PC-3 (cell line): ENCODE measurements at regions not wholly inside any gene's neighbourhood (a gene's known extent, or its start where the extent isn't known, plus 50 kb on each side); places are given as distances from the start of the nearest gene placed in this dataset.

ENCODE experiments used
- ATAC-seq: fragments of 200-7000 bp; cut with Tn5 transposase; 2 replicates; pipeline ENCODE4 v1.9.1; 2020; ENCODE audit warnings: mild to moderate bottlenecking, moderate library complexity
- BruUV-seq: library from RNA; stranded (reverse); fragments of 400-500 nt; replicated peaks from 2 replicates; lab custom pipeline; 2021; lab: Mats Ljungman, UMichigan
- CTCF ChIA-PET: fragments of 300-600 bp; sonication (Branson Sonifier 250); formaldehyde crosslinking; loops from one replicate; lab custom pipeline; 2022; ENCODE audit warnings: antibody characterized with exemption; lab: Charles Lee
- POLR2A ChIA-PET: fragments of 300-600 bp; sonication (Branson Sonifier 250); formaldehyde crosslinking; loops from one replicate; lab custom pipeline; 2022; ENCODE audit warnings: antibody characterized with exemption; ENCODE audit not compliant: unreplicated experiment; lab: Charles Lee
- DNase-seq: peaks from one replicate; pipeline ENCODE4 v3.0.0-alpha.2; 2015
- H2AFZ ChIP-seq: fragments of 300-600 bp; sonication (generic); 2 replicates; pipeline ENCODE4 v1.6.0; 2016; ENCODE audit warnings: antibody characterized with exemption, low read length
- H3F3A ChIP-seq: fragments of 300-600 bp; sonication (generic); one replicate; pipeline ENCODE4 v1.6.0; 2017; ENCODE audit warnings: antibody characterized with exemption, low read length, control low read depth, mild to moderate bottlenecking; ENCODE audit not compliant: unreplicated experiment
- H3K27ac ChIP-seq: fragments of 300-600 bp; sonication (generic); 2 replicates; pipeline ENCODE4 v1.5.1; 2016; ENCODE audit warnings: mild to moderate bottlenecking, low read length
- H3K27me3 ChIP-seq: fragments of 300-600 bp; sonication (generic); 2 replicates; pipeline ENCODE4 v1.6.1; 2016; ENCODE audit warnings: low read length, mixed read lengths
- H3K36me3 ChIP-seq: fragments of 300-600 bp; sonication (generic); 2 replicates; pipeline ENCODE4 v1.6.1; 2016; ENCODE audit warnings: low read depth, mixed run types, low read length, mixed read lengths
- H3K4me1 ChIP-seq: fragments of 300-600 bp; sonication (generic); 2 replicates; pipeline ENCODE4 v1.5.1; 2016; ENCODE audit warnings: low read length; ENCODE audit not compliant: insufficient read depth
- H3K4me2 ChIP-seq: fragments of 300-600 bp; sonication (generic); 2 replicates; pipeline ENCODE4 v1.6.0; 2016; ENCODE audit warnings: low read length
- H3K4me3 ChIP-seq: fragments of 300-600 bp; sonication (generic); 2 replicates; pipeline ENCODE4 v1.5.1; 2016; ENCODE audit warnings: mild to moderate bottlenecking, low read length, mixed read lengths
- H3K79me2 ChIP-seq: fragments of 300-600 bp; sonication (generic); 2 replicates; pipeline ENCODE4 v1.6.1; 2017; ENCODE audit warnings: low read length, mixed read lengths
- H3K9ac ChIP-seq: fragments of 300-600 bp; sonication (generic); 2 replicates; pipeline ENCODE4 v1.6.0; 2016; ENCODE audit warnings: mild to moderate bottlenecking, low read length
- H3K9me2 ChIP-seq: fragments of 300-600 bp; sonication (generic); replicated peaks from 2 replicates; pipeline ENCODE4 v1.6.1; 2016; ENCODE audit warnings: mixed run types, low read length, mixed read lengths
- H3K9me3 ChIP-seq: fragments of 300-600 bp; sonication (generic); 2 replicates; pipeline ENCODE4 v1.6.1; 2016; ENCODE audit warnings: low read length, mixed read lengths
- H4K20me1 ChIP-seq: fragments of 300-600 bp; sonication (generic); 2 replicates; pipeline ENCODE4 v1.6.1; 2016; ENCODE audit warnings: low read length, mixed read lengths
- CTCF ChIP-seq: fragments of 300-600 bp; sonication (generic); conservative IDR thresholded peaks from 2 replicates; pipeline ENCODE4 v1.5.1; 2017; ENCODE audit warnings: antibody characterized with exemption, low read depth, mild to moderate bottlenecking, low read length
- EZH2 ChIP-seq: fragments of 300-600 bp; sonication (generic); IDR thresholded peaks from one replicate; pipeline ENCODE4 v1.6.1; 2017; ENCODE audit warnings: antibody characterized with exemption, mild to moderate bottlenecking, low read length; ENCODE audit not compliant: unreplicated experiment
- EZH2phosphoT487 ChIP-seq: fragments of 300-600 bp; sonication (generic); IDR thresholded peaks from 2 replicates; pipeline ENCODE4 v1.6.1; 2018; ENCODE audit warnings: mild to moderate bottlenecking, antibody characterized with exemption, low read length, borderline replicate concordance
- intact Hi-C: fragments of 100-400 bp; cut with micrococcal nuclease; formaldehyde crosslinking; loops from 2 replicates; pipeline ENCODE4 v1.9.0; 2023

- Histone ChIP-seq H3K4me2 (no peak overlapping the region), H4K20me1 (no peaks in the 10 kb centered on the region), H2AFZ (no peak overlapping the region), H3K9ac (no peak overlapping the region), H3K36me3 (no peaks in the 10 kb centered on the region), H3K27me3 (no peaks in the 10 kb centered on the region), H3F3A (no peaks in the 10 kb centered on the region), H3K9me2 (no peaks in the 10 kb centered on the region), H3K27ac (no peak overlapping the region), H3K4me1 (no peaks in the 10 kb centered on the region), H3K4me3 (no peak overlapping the region), H3K79me2 (no peaks in the 10 kb centered on the region), H3K9me3 (no peaks in the 10 kb centered on the region)
- POLR2A ChIA-PET, result no interaction called here
- no peak for ATAC-seq
- peak; percentile 8 for DNase-seq
- TF ChIP-seq CTCF (no peak), EZH2phosphoT487 (no peak), EZH2 (no peak)
- CTCF ChIA-PET, result no interaction called here
- intact Hi-C loops, result no loop called here
- no TSS peak for BruUV-seq
Measured at GRCh38 chr3:43932921-43933320, 242.2 kb downstream of the ABHD5 start.

GRCh38 chr3:43948013-43948412 is 257.3 kb downstream of the ABHD5 start:
- H3K27ac ChIP-seq, result no peak overlapping the region
- intact Hi-C loops, result no loop called here
- H3F3A ChIP-seq, result no peaks in the 10 kb centered on the region
- H4K20me1 ChIP-seq, result no peaks in the 10 kb centered on the region
- H3K4me3 ChIP-seq, result no peak overlapping the region
- CTCF ChIA-PET, result no interaction called here
- 0 out of 2 replicates have a peak, but pooled peaks cover 4% of the 10 kb centered on the region for H3K4me1 ChIP-seq
- H2AFZ ChIP-seq, result no peak overlapping the region
- H3K27me3 ChIP-seq, result no peaks in the 10 kb centered on the region
- H3K9me3 ChIP-seq, result no peaks in the 10 kb centered on the region
- H3K36me3 ChIP-seq, result no peaks in the 10 kb centered on the region
- no peaks in the 10 kb centered on the region for H3K9me2 ChIP-seq
- H3K4me2 ChIP-seq, result no peak overlapping the region
- TF ChIP-seq CTCF (no peak), EZH2phosphoT487 (no peak), EZH2 (no peak)
- POLR2A ChIA-PET, result no interaction called here
- DNase-seq (peak; percentile 49), ATAC-seq (no peak)
- H3K79me2 ChIP-seq, result no peaks in the 10 kb centered on the region
- no TSS peak for BruUV-seq
- H3K9ac ChIP-seq, result no peak overlapping the region

GRCh38 chr3:43949594-43949993 is 258.9 kb downstream of the ABHD5 start:
- ATAC-seq (no peak), DNase-seq (no peak)

More at GRCh38 chr3:43949594-43949993, 258.9 kb downstream of the ABHD5 start:
- H2AFZ ChIP-seq, result no peak overlapping the region
- no peaks in the 10 kb centered on the region for H3K9me2 ChIP-seq
- no peaks in the 10 kb centered on the region for H4K20me1 ChIP-seq
- H3K9ac ChIP-seq, result no peak overlapping the region
- peaks cover 18% of the 10 kb centered on the region for H3K4me1 ChIP-seq
- no peaks in the 10 kb centered on the region for H3K27me3 ChIP-seq
- H3K9me3 ChIP-seq, result no peaks in the 10 kb centered on the region
- no TSS peak for BruUV-seq
- TF ChIP-seq EZH2phosphoT487 (no peak), CTCF (no peak), EZH2 (no peak)
- H3K4me3 ChIP-seq, result no peak overlapping the region
- H3K79me2 ChIP-seq, result no peaks in the 10 kb centered on the region
- no peaks in the 10 kb centered on the region for H3F3A ChIP-seq
- no peaks in the 10 kb centered on the region for H3K36me3 ChIP-seq
- POLR2A ChIA-PET, result no interaction called here
- intact Hi-C loops, result no loop called here
- no peak overlapping the region for H3K4me2 ChIP-seq
- CTCF ChIA-PET, result no interaction called here
- H3K27ac ChIP-seq, result no peak overlapping the region
